ENCODE measurements at regions not wholly inside any gene's neighbourhood (a gene's known extent, or its start where the extent isn't known, plus 50 kb on each side); places are given as distances from the start of the nearest gene placed in this dataset.

DNA sequence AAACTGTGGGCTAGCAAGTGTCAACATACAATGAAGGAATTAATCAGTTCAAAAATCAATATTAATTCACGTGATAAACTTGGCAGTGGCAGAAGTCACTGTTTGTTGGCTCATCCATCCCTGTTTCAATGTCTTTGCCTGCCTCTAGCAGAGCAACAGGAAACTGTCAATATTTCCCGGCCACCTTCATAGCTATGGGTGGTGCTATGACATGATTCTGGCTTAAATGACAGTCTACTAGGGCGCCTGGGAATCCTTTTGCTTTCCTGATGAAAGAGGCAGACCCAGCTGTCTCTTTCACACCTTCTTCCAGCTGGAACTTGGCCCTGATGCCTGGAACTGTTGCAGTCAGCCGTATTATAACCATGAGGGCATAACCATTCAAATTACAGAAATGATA is 72.1 kb upstream of the DNAH5 start:
- Histone ChIP-seq H3K36me3 (ENCODE audit: insufficient read depth in 1 of 2, low read depth in 1 of 2) (no peaks in the 10 kb centered on the region), H3K27me3 (ENCODE audit: insufficient read depth in 3 of 3, low read length in 2 of 3) (no peaks in the 10 kb centered on the region), H3K9me3 (no peaks in the 10 kb centered on the region), H3K4me1 (peaks cover 6% of the 10 kb centered on the region), H3K27ac (no peak overlapping the region), H3K4me3 (no peak overlapping the region)
- intact Hi-C loops (cut with DNase I), result loop anchor here in 1 of 2 donors (10.0 kb wide), 1 partner anchor 278 kb away; no protein-coding TSS in a partner anchor
- 13 to 24% (median 15%) methylated on average over 4 of the region's 4 CpGs for WGBS, 3 donors
- TF ChIP-seq, protein P1, sequence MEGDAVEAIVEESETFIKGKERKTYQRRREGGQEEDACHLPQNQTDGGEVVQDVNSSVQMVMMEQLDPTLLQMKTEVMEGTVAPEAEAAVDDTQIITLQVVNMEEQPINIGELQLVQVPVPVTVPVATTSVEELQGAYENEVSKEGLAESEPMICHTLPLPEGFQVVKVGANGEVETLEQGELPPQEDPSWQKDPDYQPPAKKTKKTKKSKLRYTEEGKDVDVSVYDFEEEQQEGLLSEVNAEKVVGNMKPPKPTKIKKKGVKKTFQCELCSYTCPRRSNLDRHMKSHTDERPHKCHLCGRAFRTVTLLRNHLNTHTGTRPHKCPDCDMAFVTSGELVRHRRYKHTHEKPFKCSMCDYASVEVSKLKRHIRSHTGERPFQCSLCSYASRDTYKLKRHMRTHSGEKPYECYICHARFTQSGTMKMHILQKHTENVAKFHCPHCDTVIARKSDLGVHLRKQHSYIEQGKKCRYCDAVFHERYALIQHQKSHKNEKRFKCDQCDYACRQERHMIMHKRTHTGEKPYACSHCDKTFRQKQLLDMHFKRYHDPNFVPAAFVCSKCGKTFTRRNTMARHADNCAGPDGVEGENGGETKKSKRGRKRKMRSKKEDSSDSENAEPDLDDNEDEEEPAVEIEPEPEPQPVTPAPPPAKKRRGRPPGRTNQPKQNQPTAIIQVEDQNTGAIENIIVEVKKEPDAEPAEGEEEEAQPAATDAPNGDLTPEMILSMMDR (IDR thresholded peaks at IDR 0.05), result no peak
- ATAC-seq, result peak in 3 of 4 donors; percentile 42 to 53 (median 52)
- DNase-seq, result no peak

DNA sequence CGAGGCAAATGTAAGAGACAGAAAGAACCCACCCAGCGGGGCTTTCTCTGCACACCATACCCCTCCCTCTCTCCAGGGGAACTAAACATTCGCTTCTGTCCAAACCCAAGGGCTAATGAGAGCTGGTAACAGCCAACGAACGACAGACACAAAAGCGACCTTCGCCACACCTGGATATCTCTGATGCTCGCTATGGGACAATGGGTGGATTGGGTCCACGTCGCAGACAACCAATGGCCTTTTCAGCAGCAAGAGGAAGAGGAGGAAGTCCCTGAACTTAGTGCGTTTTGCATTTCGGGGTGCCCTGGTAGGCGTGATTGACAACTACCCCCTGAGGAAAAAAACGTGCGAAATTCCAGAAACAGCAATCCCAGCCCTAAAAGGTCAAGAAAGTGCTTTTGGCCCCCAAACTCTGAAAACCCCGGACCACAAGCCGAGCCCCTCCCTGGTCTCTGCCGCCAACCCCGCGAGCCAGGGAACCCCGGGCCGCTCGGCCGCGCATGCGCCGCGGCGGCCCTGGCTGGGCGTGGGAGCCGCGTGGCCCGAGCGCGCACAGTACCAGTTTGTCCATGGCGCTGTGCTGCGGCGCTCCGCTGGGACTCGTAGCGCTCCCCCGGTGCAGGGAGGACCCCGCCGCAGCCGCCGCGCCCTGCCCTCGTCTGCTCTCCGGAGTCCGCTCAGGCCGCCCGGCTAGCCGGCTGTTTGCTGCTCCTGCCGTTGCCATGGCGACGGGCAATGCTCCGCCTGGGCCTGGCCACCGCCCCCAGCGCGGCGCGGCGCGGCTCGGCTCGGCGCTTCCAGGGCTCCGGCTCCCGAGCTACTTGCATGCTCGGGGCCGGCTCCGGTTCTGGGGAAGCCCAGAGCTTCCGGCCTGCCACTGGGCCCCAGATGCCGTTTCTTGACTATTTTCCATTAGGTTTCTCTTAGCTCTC is 66.9 kb upstream of the DNAH5 start:
- TF ChIP-seq, protein P1 (IDR thresholded peaks at IDR 0.05), result peak; percentile 5
- DNase-seq (peak; percentile 88 to 92), ATAC-seq (peak; percentile 94 to 96 (median 94))
- no peaks in the 10 kb centered on the region for H3K36me3 ChIP-seq (ENCODE audit: insufficient read depth in 1 of 2, low read depth in 1 of 2)
- peaks cover 11% of the 10 kb centered on the region for H3K4me1 ChIP-seq
- intact Hi-C loops (cut with DNase I), result loop anchor here in 1 of 2 donors (10.0 kb wide), 1 partner anchor 283 kb away; no protein-coding TSS in a partner anchor
- no peaks in the 10 kb centered on the region for H3K9me3 ChIP-seq
- peak overlapping the region; percentile 83 for H3K4me3 ChIP-seq
- WGBS, 3 donors, result 1 to 3% (median 2%) methylated on average over 57 to 74 of the region's 74 CpGs
- peak overlapping the region; percentile 74 for H3K27ac ChIP-seq
- no peaks in the 10 kb centered on the region for H3K27me3 ChIP-seq (ENCODE audit: insufficient read depth in 3 of 3, low read length in 2 of 3)

DNA sequence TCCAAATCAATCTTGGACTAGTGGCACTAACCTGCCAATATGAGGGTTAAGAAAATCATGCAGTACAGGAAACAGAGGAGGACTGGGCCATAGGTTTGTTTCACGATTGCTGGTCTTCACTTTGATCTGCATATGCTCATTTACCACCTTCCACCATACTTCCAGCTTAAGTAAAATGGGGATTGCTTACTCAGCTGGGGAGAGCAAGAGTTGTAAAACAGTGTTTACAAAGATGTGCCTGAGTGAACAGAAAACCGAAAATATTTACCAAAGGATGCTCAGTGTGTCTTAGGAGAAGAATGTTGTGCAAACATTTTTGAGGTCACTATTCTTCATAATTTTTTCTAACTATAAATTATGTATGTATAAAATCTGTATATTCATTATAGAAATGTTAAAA is 65.1 kb upstream of the DNAH5 start:
- TF ChIP-seq, protein P1 (IDR thresholded peaks at IDR 0.05), result no peak
- WGBS, 3 donors, result 61 to 80% (median 67%) methylated on average over 2 of the region's 2 CpGs
- Histone ChIP-seq H3K27me3 (ENCODE audit: insufficient read depth in 3 of 3, low read length in 2 of 3) (no peaks in the 10 kb centered on the region), H3K4me3 (no peak overlapping the region), H3K27ac (no peak overlapping the region), H3K36me3 (ENCODE audit: insufficient read depth in 1 of 2, low read depth in 1 of 2) (no peaks in the 10 kb centered on the region), H3K9me3 (no peaks in the 10 kb centered on the region), H3K4me1 (peaks cover 11% of the 10 kb centered on the region)
- no peak for ATAC-seq
- intact Hi-C loops (cut with DNase I), result no loop called here
- DNase-seq, result no peak

DNA sequence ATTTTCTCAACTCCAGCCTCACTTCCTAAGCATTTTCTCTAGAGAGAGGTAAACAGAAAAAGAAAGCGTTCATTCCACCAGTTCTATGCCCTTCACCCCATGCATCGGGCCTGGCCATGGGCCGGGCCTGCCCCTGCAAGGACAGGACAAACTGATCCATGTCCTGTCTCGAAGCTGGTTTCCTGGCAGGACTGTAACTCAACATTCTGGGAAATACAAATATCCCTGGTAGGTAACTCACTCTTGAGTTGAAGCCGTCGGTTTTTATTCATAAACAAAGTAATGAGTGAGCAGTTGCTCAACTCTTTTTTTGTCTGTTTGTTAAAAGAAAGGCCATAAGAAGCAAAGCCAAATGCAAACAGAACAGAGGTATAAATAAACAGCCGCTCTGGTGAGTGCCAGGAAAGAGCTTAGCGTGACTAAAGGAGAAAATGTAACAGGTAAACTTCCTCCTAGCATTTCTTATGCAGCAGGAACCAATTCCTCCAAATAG is 64.4 kb upstream of the DNAH5 start:
- peaks cover 11% of the 10 kb centered on the region for H3K4me1 ChIP-seq
- DNase-seq (no peak), ATAC-seq (peak in 1 of 4 donors; percentile 34)
- no peaks in the 10 kb centered on the region for H3K27me3 ChIP-seq (ENCODE audit: insufficient read depth in 3 of 3, low read length in 2 of 3)
- TF ChIP-seq, protein P1 (IDR thresholded peaks at IDR 0.05), result no peak
- intact Hi-C loops (cut with DNase I), result no loop called here
- no peaks in the 10 kb centered on the region for H3K9me3 ChIP-seq
- no peak overlapping the region for H3K4me3 ChIP-seq
- H3K36me3 ChIP-seq (ENCODE audit: insufficient read depth in 1 of 2, low read depth in 1 of 2), result no peaks in the 10 kb centered on the region
- no peak overlapping the region for H3K27ac ChIP-seq
- WGBS, 3 donors, result 32 to 44% (median 35%) methylated on average over 8 of the region's 8 CpGs
